ENCODE measurements at regions not wholly inside any gene's neighbourhood (a gene's known extent, or its start where the extent isn't known, plus 50 kb on each side); places are given as distances from the start of the nearest gene placed in this dataset.
"Not testable (repeated sequence)": the region's sequence is repeated elsewhere in the genome, so short reads cannot be mapped to it uniquely, and the experiment has no call there.

DNA sequence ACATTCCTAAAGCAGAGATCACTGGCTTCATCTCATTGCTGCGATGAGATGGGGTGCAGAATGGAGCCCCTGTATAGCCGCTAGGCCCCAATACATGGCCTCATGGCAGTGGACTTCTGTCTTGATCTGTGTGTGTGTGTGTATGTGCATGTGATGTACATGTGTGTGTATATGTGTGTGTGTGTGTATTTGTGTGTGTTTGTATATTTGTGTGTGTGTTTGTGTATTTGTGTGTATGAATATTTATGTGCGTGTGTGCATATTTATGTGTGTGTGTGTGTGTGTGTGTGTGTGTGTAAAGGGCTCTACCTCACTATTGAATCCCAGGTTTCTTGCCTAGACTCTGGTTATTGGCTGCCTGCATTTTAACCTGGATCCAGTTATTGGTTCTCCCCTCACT is 958.2 kb downstream of the GRID1 start:
- DNase-seq = no peak

DNA sequence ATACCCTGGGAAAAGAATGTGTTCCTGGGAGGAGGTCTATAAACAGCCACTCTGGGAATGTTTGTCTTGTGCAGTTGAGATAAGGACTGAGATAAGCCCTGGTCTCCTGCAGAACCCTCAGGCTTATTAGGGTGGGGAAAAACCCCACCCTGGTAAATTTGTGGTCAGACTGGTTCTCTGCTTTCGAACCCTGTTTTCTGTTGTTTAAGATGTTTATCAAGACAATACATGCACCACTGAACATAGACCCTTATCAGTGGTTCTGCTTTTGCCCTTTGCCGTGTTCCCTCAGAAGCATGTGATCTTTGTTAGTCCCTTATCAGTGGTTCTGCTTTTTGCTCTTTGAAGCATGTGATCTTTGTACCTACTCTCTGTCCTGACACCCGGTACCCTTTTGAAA is 956.0 kb downstream of the GRID1 start:
- not testable (repeated sequence) for DNase-seq

DNA sequence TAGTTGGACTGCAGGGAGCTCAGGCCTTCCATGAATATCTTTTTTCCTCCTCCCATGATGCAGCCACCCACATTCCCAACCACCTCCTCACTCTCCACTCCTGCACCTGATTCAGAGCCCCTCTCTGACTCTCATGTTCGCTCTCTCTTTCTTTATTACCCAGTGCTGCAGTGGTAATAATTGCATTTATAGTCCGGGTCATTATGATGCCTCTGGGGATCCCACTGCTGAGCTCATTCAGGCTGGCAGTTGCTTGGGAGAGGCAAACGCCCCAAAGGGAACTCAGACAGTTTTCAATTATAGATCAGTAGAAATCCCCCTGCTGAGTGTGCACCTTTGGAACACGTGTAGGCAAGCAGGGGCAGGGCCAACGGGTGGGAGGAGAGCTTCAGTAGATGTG is 953.0 kb downstream of the GRID1 start:
- no peak for DNase-seq

DNA sequence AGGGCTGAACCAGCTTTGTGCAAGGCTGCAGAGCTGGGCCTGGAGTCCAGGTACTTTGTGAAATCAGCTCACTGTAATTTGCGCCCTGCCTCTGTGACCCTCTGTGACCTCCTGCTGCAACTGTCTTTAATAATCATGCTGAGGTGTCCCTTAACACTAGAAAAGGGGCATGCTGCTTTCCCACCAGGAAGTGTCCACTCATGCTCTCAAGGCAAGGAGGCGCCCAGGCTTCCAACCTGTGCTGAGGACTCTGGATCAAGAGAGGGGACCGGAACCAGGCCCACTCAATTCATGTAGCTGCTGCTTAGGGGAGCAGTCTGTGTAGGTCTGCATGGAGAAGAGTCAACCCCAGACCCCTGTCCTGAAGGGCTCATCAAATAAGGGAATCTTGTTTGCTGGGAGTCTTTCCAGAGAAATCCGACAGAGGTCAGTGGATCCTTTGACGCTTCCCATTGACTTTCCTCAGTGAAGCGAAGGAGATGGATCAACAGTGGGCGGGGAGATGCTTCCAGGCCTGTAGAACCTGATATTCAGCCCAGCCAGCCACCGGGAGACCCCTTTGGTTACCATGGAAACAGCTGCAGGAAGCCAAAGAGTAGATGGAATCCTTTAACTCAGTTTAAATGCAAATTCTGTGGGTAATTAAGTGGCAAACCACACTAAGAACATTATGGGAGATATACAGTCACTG is 945.9 kb downstream of the GRID1 start:
- no peak for DNase-seq

DNA sequence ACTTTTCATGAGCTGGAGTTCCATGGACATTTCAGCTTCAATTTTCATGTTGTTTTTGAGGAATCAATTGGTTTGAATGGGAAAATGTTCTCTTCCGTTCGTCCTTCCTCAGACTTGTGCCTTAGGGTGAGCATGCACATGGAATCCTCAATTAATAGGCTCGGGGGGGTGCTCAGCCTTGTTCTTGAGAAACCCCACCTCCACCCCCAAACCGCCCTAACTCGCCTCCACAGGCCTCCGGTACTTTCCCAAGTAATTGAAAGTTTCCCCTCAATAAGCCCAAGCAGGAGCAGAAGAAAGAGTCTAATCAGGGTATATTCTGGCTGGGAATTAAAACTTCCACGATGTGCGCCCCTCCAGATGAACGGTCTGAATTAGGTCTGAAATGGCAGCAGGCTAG is 945.2 kb downstream of the GRID1 start:
- DNase-seq = no peak

DNA sequence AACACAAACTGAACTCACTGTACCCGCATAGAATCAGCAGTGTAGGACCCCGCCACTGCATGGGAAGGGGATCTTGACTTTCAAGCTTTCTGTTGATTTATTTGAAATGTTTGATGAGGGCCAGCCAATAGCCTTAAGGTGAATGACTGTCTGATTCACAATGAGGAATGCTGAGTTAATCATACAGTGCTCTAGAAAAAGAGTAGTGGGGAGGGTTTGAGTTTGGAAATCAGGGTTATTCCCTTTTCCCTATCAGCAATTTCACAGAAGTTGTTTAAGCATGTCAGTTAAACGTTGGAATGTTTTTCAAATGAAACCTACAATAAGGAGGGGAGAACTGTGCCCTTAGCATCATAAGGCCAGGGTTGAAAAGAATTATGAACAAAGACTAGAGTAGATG is 937.5 kb downstream of the GRID1 start:
- DNase-seq = no peak

DNA sequence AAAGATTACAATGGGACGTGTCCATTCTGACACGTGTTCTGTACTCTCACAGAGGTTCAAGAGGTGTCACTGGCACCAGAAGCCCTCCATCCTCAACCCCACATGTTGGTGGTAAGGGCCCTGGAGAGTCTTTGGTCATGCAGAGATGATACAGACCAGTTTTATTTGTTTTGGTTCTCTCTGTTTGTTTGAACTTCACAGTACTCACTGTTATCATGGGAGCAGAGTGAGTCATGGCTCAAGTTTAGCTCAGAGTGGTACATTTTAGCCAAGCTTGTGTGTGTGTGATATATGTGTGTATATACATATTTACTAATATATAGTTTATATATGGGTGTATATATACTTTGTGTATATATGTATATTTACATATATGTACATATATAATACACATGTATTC is 935.6 kb downstream of the GRID1 start:
- DNase-seq = no peak

DNA sequence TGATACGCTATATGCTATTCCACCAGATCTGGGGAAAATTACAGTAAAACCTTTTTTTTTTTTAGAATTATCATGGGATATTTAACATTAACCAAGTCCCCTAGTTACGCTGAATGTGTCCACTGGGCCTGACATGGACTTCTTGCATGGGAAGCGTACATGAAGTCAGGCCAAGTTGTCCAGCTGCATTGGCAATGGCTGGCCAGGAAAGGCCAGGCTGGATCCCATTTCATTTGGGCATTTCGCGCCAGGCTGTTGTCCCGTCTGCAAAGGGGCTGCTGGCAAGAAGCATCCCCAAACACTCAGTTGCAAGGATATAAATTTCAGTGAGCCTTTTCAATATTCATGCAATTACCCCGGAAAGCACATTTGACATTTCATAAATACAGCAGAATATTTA is 933.3 kb downstream of the GRID1 start:
- no peak for DNase-seq

DNA sequence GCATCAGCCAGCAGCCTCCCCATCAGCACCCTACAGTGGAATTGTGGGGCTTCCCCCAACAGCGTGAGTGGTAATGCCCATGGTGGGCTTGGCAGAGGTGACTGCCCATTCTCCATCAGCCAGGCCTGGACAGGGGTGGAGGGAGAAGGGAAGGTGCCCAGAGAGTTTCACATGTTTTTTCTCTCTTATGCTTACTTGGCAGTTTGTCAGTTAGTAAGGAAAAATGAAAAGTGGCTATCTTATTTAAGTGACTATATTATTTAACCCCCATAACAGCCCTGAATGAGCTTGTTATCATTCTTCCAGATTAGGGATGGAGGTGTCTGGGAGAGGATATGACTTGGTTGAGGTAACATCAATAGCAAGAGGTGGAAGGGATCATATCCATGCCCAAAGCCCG is 921.7 kb downstream of the GRID1 start:
- no peak for DNase-seq

DNA sequence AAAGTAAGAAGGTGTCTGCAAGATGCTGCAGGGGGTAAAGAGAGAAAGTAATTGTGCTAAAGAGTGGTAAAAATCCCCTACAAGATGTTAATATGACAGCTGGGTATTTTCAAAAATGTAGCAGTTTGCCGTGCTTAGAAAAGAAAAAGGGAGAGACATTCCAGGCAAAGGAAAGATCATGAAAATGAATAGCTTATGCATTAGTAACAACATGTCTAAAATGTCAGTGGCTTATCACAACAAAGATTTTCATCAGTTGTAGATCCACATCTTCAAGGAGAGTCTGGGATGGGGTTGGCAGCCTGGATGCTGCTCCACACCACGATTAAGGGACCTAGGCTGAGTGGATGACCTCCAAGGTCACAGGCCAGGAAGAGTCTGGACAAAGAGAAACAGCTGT is 920.9 kb downstream of the GRID1 start:
- DNase-seq = no peak

DNA sequence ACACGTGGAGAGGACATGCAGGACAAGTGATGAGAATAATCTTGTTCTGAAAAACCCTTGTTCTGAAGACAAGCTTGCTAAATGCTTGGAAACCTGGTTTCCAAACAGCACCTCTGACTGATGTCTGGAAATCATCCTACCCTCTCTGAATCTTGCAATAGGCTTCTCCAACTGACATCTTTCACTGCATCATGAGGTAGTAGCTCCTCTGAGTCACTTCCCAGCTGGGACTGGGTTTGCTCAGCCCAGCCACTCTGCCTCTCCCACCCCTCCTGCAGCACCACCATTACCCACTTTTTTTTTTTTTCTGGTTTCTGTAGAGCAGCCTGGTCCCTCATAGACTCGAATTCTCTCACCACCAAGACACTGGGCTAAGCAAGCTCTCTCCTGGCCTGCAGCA is 919.8 kb downstream of the GRID1 start:
- no peak for DNase-seq

DNA sequence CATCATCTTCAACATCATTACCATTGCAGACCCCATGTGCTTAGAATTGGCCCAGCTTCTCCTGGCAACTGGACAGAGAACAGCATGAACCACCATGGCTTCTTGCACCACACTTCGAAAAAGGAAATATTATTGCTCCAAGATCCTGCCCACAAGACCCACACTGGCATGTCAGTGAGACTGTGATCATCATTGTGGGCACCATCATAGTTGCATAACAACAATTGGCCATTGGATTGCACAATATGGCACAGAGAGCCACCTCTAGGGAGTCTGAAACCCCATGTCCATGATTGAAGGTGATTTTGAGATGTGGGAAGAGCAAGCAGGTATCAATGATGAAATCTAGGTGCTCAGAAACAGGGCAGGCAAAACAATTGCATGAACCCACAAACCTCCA is 918.9 kb downstream of the GRID1 start:
- no peak for DNase-seq

DNA sequence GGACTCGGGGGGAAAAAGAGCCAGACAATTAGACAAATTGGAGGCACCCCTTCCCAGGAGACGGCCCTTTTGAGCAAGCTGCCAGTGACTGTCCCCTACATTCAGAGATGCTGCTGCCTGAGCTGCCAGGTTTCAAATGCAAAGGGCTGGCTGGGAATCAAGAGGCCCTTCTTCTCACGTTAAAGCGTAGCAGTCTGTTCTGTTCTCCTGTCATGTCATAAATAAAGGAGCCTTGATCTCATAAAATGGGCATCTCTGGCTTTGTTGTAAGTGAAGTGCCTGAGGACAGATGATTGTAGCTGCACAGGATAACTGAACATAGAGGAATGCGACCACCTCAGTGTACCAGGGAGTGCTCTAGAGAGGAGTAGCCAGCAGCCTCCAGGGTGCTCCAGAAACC is 917.9 kb downstream of the GRID1 start:
- DNase-seq = no peak

DNA sequence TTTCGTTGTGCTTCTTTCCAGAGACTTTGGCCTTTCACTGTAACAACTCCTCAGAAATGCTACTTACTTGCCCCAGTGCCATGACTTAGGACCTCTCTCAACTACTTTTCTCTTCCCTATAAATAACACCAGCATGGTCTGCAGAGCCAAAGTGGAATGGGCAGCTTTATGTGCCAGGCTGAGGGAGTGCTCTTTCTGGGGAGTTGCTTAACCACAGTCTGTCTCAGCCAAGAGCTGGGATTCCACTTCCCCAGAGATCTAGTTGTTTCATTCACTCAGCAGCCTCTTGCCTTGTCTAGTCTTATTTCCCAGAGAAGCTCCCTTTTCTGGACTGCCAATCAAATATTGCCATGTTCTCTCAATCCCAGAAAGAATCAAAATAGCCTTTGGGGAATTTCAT is 912.2 kb downstream of the GRID1 start:
- no peak for DNase-seq

DNA sequence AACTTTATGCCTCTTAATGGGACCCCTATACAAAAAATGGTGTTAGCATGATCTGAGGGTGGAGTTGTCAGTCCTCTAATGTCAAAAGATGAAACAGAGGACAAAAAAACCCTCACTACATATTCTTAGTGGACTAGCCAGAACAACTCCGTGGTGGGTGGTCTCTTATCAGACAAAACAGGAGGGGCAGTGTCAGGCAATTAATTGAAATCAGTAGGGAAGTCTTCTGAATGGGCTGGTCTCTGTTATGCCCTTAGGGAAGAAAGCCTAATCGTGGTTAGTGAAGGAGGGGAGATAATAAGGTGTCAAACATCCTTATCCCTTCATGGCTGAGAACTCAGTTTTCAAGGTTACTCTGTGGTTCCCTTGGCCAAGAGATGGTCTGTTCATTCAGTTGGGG is 909.4 kb downstream of the GRID1 start:
- no peak for DNase-seq

DNA sequence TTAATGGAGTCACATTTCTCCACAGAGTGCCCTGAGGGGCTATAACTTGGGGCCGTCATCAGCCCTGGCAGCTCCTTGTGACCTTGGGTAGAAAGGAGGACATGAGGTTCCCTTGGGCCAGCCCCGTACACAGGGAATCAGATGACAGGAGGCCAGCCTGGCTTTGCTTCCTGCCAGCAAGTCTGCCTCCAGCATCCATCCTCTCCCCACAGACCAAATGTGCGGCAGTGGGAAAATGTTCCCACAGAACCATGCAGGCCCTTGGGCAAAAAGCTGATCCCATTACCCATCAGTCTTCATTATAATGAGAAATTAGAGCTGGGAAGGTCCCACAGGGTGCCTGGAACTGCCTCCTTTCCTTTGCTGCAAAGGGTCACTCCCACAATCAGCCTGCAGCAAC is 908.3 kb downstream of the GRID1 start:
- no peak for DNase-seq

DNA sequence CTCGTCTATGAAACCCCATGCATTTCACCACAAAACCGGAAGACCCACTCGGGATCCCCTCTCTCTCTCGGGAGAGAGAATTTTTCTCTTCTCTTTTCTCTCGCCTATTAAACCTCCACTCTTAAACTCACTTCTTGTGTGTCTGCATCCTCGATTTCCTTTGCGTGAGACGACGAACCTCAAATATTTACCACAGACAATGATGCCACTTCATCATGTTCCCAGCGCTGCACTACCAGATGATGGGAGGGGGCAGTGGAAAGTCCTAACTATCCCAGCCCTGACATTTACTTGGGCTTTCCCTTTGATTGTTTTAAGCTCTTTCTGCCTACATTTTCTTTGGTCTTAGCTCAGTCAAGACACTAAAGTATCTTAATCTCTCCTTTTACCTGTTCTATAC is 906.7 kb downstream of the GRID1 start:
- DNase-seq = no peak

DNA sequence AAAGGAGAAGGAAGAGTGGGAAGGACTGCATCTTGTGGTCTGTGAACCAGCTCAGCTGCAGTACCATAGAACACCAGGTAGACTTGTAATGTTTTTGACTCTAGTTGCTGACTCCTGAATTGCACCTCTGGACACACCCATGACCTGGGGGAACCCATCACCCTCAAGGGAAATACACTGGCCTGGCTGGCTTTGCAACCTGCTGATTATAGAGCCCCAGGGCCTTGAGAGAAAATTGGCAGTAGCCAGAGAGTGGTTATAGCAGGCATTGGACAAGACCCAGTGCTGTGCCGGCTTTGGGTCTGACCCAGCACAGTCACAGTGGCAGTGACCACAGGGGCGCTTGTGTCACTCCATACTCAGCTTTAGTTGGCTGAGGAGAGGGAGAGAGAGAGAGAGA is 902.3 kb downstream of the GRID1 start:
- no peak for DNase-seq

DNA sequence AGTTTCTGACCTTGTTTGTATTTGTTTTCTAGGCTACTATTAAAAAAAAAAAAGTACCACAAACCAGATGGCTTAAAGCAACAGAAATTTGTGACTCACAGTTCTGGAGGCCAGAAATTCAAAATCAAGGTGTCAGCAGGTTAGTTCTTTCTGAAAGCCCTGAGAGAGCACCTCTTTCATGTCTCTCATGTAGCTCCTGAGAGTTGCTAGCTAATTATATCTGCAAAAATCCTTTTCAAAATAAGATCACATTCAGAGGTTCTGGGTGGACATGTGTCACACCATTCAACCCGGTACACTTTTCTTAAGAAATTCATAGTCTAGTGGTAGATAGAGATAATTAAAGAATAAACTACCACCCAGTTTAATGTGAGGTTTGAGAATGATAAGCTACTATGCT is 888.6 kb downstream of the GRID1 start:
- DNase-seq = no peak

DNA sequence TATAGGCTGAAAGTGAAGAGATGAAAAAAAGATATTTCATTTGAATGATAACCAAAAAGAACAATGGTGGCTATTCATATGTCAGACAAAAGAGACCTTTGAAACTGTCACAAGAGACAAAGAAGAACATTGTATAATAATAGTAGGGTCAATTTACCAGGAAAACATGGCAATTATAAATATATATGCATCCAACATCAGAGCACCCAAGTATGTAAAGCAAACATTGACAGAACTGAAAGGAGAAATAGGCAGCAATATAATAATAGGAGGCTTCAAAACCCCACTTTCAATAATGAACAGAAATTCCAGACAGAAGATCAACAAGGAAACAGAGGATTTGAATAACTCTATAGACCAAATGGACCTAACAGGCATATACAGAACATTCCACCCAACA is 876.2 kb downstream of the GRID1 start:
- DNase-seq = no peak

DNA sequence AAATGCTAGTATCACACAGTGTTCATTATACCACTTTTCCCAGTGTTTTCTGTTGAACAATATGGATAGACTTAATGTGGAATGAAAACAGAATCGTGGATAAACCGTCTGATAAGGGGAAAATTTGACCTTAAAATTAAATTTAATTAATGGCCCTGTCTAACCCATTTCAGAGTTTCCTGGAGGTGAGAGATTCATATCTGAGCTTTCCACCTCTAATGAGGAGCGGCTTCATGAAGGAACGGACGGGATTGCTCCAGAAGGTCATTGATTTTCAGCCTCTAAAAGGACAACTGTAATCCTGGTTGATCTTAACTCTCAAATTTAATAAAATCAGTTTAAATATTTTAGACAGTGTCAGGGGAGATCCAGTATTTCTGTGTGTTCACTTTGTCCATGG is 874.9 kb downstream of the GRID1 start:
- no peak for DNase-seq

DNA sequence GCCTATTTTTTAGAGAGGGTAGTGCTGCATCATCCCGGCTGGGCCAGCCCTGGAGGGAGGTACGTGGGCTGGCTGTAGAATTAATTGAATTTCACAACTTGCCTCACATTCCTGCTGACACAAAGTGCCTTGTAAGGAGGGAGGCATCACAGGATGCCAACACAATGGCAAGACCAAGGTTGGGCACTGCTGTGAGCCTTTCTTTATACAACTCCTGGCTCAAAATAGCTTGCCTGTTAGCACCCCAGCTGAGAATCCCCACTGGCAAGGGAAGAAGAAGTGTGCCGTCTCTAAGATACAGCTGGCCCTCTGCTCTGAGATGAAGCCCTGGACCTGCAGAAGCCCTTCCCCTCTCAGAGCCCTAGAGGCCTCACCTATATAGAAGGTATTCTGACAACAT is 873.9 kb downstream of the GRID1 start:
- no peak for DNase-seq

DNA sequence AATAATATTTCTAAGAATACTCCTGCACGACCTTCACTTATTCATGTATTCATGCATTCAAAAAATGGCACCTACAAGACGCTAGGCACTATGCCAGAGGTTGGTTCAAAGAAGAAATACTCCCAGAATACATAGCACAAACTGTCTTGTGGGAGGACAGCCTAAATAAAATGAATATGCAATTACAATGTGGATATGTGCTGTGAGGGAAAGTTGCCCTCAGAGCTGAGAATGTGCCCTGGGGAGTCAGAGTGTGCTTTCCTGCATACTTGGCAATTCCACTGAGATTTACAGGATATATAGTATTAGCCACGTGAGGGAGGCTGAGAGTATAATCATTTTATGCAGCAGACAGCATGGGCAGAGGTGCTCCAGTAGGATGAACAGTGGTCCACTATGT is 872.9 kb downstream of the GRID1 start:
- DNase-seq = no peak

DNA sequence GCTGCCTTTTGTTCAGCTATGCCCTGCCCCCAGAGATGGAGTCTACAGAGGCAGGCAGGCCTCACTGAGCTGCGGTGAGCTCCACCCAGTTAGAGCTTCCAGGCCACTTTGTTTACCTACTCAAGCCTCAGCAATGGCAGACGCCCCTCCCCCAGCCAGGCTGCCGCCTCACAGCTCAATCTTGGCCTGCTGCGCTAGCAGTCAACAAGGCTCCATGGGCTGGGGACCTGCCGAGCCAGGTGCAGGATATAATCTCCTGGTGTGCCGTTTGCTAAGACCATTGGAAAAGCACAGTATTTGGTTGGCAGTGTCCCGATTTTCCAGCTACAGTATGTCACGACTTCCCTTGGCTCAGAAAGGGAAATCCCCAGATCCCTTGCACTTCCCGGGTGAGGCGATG is 862.0 kb downstream of the GRID1 start:
- DNase-seq = not testable (repeated sequence)

DNA sequence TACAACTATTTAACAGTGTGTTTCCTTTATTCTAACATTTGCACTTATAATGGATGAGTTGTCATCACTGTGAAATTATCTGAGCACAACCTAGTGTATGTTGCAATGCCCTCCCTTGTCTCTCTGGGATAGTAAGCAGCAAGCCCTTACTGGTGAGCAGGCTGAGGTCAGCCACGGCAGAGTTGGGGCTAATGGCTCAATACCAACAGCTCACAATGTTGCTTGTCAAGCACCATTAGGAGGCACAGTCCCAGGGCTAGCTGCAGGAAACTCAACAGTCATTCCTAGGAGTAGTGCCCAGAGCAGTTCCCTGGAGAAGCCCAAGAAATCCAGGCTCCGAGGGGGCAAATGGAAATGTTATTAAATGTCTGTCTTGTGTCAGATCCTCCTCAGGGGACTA is 858.4 kb downstream of the GRID1 start:
- DNase-seq = no peak

DNA sequence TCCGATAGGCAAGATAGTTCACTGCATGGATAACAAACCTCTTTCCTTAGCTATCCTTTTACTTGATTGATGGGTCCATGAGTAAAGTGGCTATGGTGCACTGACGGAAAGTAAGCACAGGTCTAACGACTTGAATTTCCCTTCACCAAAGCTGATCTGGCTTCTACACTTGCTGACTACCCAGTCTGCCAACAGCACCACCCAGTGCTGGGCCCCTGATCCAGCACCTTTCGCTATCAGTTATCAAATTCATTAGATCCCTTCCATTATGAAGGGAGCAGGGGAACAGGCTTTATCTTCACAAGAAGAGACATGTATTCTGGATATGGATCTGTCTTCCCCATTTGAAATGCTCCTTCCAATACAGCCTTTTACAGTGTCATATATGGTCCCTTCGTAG is 855.9 kb downstream of the GRID1 start:
- DNase-seq = no peak
